HUDEP-2 (cell line): ENCODE measurements at regions not wholly inside any gene's neighbourhood (a gene's known extent, or its start where the extent isn't known, plus 50 kb on each side); places are given as distances from the start of the nearest gene placed in this dataset.
A peak's percentile ranks its signal among the peaks of the same experiment; 100 is the strongest.

ENCODE experiments used
- DNase-seq, 76 experiments: peaks; one replicate each; lab custom pipeline; 2025; ENCODE audit not compliant: unreplicated experiment in 76 of 76; lab: John Stamatoyannopoulos, UW

DNA sequence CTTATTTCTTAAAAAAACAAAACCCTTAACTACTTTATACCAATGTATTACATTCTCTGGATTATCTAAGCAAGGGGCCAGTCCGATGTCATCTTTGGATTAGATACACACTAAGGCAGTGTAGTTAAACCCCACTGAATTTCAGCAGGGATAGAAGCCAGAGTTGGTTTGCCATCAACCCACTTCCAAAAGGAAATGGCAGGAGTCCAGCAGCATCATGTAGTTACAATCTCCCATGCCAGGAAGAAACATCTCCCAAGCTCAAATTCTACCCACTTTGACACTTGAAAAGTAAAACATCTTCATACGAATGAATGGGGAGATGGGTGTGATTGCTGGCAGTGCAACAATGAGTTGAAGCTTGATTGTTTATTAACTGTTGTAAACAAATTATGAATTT, 203.5 kb upstream of the PLXNC1 start:
- DNase-seq, result no peak

DNA sequence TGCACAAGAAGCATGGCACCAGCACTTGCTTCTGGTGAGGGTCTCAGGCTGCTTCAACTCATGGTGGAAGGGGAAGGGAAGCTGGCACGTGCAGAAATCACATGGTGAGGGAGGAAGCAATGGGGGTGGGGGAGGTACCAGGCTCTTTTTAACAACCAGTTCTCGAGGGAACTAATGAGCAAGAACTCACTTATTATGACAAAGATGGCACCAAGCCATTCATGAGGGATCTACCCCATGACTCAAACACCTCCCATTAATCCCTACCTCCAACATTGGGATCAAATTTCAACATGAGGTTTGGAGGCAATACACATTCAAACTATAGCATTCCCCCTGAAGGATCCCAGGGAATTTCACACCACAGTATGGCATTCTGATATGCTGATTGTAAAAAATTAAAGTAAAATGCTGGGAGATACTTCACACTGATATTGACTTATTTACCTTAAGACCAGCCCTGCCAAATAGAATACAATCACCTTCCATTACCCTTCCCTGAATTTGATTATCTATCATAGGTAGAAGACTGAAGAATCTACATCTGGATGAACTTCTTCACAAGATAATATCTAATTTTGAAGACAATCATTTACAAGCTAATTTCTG, 201.7 kb upstream of the PLXNC1 start:
- no peak for DNase-seq

DNA sequence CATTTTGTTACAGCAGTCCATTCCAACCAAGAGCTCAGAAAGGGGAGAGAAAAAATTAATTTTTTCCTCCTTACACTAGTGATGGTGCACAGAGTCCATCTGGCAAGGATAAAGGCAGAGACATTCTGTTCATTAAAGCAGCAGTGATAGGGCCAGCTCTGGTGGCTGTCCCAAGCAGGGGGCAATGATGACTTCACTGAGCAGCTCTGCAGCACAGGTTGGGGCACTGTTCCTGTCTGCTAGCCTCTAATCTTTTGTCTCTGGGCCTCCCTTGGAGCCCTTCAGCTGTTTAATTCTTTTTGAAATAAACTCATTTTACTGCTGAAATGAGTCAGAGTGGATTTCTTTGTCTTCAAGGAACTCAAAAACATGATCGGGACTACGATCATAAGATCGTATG, 200.9 kb upstream of the PLXNC1 start:
- DNase-seq, result no peak

DNA sequence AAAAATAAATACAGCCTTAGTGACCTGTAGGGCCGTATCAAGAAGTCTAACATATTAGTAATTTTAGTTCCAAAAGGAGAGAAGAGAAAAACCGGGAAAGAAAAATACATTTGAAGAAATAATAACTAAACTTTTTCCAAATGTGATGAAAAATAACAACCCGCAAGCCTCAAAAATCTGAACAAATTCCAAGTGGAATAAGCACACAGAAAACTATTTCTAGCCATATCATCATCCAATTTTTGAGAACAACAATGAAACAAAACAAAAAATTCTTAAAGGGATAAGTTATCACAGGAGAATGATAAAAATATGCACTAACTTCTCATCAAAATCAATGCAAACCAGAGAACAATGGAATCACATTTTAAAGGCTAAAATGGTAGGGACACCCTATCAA, 198.1 kb upstream of the PLXNC1 start:
- DNase-seq, result no peak

DNA sequence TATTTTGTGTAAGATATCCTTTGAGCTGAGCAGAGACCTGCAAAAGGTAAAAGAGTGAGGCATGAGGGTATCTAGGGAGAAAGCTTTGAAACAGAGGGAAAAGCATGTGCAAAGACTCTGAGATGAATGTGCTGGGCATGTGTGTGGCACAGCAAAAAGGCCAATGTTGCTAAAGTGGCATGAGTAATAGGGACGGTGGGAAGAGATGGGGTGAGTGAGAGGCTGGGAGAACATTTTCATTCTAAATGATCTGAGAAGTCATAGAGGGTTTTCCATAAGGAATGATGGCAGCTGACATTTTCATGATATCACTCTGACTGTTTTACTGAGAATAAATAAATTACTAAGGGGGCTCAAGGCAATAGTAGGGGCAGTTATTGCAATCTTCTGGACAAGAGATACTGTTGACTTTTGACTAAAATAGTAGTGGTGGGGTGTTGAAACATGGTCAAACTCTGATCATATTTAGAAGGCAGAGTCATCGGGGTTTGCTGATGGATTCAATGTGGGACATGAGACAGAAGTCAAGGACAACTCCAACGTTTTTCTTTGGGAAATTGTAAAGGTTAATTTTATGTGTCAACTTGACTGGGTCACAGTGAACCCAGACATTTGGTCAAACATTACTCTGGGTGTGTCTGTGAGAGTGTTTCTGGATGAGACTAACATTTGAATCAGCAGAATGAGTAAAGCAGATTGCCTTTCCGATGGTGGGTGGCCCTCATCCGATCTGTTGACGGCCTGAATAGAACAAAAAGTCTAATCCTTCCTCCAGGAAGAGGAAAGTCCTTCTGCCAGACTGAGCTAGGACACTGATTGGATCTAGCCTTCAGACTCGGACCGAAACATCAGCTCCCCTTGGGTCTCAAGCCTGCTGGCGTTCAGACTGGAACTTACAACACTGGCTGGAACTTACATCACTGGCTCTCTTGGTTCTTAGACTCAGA, 193.9 kb upstream of the PLXNC1 start:
- no peak for DNase-seq

DNA sequence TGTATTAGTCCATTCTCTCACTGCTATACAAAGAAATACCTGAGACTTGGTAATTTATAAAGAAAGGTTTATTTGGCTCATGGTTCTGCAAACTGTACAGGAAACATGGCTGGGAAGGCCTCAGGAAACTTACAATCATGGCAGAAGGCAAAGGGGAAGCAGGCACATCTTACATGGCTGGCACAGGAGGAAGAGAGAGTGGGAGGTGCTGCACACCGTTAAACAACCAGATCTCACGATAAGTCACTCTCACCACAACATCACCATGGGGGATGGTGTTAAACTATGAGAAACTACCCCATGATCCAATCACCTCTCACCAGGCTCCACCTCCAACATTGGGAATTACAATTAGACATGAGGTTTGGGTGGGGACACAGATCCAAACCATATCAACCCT, 191.8 kb upstream of the PLXNC1 start:
- peak in 1 of 76 experiments; percentile 12 for DNase-seq

DNA sequence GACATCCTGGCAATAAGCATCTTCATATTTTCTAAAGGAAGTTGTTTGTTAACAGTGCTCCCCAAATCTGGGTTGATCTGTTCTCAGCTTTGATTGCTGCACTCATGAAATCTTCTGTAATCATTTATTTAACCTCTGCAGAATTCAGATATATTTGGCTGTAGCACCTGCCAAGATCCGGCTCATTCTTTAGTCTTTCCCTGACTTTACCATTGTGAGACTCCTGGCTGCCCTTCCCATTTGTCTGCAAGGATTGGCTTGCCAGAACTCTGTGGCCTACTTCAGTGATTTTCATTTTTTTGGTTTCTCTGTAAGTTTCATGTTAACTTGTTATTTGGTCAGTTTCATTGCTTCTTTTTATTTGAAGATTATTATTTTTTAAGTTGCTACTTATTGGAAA, 191.2 kb upstream of the PLXNC1 start:
- no peak for DNase-seq

DNA sequence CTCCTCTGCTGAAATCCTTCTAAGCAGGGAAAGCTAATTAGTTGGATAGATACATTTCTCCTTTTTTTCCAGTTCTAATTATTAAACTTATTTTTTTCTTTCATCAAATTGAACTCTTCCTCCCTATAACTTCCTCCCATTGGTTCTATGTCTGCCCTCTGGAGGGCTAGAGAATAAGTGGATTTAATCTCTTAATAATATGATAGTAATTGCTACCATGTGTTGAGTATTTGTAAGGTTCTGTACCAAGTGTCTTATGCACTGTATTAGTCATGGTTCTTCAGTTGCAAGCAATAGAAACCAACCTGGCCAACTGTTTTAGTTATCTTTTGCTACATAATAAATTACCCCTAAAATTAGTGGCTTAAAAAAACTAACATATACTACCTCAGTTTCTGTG, 190.5 kb upstream of the PLXNC1 start:
- DNase-seq, result no peak

DNA sequence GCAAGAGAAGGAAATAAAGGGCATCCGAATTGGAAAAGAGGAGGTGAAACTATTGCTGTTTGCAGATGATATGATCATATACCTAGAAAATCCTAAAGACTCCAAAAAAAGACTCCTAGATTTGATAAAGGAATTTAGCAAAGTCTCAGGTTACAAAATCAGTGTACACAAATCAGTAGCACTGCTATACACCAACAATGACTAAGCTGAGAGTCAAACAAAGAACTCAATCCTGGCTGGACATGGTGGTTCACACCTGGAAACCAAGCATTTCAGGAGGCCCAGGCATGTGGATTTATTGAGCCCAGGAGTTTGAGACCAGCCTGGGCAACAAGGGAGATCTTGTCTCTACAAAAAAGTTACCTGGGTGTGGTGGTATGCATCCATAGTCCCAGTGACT, 188.7 kb upstream of the PLXNC1 start:
- DNase-seq, result no peak

DNA sequence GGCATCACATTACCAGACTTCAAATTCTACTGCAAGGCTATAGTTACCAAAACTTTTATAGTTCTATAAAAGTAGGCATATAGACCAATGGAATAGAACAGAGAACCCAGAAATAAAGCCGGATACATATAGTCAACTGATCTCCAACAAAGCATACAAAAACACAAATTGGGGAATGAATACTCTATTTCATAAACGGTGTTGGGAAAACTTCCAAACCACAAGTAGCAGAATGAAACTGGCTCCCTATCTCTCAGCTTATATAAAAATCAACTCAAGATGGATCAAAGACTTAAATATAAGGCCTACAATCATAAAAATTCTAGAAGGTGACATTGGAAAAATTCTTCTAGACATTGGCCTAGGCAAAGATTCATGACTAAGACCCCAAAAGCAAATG, 187.9 kb upstream of the PLXNC1 start:
- DNase-seq, result no peak

DNA sequence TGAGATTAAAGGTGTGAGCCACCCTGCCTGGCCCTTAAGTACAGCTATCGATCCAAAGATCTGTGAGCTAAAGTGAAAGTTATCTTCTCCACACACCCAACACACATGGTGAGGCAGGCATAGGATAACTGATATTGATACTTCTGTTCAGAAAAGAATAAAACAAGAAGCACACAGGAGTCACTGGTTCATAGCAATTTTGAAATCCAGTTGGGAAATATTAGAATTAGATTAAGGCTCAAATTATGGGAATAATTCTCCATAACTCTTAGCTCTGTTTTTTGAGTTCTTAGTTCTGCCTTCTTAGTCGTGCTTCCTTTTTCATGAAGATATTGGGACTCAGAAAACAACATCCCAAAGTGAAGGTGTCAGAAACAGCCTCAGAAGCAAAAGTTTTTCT, 186.0 kb upstream of the PLXNC1 start:
- DNase-seq, result no peak

DNA sequence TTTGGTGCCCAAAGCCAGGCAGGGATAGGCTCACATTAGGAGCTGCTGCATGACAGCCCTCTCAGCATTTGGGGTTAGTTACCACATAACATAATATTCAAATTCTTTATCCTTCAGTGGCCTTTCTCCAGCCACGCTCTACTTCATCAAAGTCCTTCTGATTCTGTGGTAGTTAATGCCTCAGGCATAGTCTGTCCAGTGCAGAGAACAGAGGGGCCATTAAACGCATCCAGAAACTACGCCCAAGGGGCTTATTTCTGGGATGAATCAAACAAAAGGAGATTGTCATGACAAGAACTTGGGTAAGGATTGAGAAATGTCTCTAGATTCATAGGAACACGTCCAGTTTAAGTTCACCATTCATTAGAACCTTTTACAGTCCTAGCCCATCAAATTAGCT, 183.4 kb upstream of the PLXNC1 start:
- DNase-seq, result no peak

DNA sequence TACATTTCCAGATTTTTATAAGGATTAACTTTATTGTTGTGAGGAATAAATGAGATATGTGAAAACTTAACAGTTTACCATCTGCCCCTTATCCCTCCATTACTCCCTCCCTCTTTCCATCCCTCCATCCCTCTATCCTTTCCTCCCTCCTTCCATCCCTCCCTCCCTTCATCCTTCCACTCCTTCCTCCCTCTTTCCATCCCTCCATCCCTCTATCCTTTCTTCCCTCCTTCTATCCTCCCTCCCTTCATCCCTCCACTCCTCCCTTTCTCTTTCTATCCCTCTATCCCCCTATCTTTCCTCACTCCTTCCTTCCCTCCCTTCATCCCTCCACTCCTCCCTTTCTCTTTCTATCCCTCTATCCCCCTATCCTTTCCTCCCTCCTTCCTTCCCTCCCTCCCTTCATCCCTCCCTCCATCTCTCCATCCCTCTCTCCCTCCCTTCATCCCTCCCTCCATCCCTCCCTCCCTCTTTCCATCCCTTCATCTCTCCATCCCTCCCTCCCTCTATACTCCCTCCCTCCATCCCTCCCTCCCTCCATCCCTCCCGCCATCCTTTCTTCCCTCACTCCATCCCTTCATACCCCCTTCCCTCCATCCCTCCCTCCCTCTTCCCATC, 181.8 kb upstream of the PLXNC1 start:
- DNase-seq, result no peak

DNA sequence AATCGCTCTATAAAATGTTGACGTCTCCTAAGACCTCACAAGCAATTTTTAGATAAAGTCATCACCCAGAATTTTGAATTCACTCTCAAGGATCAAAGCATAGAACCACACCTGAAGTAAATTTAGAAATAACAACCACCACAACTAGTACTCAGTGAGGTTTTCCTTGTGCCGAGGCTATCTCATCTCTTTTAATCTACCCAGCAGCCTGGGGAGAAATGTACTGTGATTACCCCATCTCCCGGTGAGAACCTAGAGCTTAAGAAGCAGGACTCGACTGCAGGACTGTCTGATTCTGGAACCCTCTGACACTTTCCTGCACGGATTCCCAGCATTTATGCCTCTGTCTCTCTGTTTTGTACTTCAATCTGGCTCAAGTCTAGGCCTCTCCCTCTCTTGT, 180.9 kb upstream of the PLXNC1 start:
- DNase-seq, result no peak

DNA sequence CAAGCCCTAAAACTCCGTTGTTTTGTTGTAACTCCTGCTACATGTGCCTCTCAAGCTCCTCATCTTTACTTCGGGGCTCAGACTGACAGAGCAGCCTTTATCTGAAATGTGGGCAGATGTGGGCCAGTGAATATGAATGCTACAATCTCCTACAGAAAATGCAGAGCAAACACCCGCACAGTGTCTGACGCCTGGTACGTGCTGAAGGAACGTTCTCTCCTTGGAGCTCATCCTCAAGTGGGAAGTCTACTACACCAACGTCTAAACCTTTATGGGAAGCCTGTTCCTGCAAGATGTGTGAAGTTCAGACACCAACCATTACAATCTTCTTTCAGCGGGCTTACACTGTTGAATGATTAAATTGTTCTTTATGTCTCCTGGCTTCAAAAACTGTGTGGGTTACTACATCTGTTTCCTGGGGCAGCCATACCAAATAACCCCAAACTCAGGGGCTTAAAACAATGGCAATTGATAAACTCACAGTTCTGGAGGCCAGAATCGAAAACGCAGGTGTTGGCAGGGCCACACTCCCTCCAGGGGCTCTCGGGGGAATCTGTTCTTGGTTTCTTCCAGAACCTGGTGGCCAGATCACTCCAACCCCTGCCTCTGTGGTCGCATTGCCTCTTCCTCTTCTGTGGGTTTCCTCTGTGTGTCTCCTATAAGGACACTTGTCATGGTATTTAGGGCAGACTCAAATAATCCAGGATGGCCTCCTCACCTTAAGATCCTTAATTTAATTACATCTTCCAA, 179.7 kb upstream of the PLXNC1 start:
- DNase-seq, result no peak

DNA sequence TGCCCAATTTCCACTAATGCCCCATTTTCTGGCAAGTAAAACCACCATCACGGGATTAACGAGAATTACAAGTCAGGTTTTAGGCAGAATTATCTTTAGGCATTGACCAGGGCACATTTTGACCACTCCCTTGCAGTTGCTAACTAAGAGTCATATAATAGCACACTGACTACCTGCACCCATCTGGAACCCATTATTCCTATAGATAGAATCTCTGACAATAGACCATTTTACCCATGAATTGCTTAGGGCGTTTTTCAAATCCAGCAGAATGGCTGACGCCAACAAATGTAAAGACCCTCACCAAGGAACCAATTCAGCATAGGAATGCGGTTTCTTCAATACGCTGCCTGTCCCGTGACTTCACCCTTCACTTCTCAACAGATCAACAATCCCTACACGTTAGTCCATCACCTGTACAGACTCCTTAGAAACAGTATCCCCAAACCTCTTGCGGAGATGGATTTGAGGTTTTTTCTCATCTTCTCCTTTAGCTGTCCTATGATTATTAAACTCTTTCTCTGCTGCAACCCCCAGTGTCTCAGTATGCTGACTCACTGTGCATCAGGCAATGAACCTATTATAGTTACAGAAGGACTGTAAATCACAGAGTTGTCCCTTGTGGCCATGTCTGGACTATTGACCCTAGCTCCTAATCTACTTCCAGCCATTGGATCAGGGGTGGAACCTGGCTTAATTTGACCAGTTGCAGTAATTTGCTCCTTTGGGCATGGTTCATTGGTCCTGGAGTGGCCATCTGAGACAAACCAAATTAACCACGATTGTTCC, 177.3 kb upstream of the PLXNC1 start:
- DNase-seq, result peak in 1 of 76 experiments; percentile 1

DNA sequence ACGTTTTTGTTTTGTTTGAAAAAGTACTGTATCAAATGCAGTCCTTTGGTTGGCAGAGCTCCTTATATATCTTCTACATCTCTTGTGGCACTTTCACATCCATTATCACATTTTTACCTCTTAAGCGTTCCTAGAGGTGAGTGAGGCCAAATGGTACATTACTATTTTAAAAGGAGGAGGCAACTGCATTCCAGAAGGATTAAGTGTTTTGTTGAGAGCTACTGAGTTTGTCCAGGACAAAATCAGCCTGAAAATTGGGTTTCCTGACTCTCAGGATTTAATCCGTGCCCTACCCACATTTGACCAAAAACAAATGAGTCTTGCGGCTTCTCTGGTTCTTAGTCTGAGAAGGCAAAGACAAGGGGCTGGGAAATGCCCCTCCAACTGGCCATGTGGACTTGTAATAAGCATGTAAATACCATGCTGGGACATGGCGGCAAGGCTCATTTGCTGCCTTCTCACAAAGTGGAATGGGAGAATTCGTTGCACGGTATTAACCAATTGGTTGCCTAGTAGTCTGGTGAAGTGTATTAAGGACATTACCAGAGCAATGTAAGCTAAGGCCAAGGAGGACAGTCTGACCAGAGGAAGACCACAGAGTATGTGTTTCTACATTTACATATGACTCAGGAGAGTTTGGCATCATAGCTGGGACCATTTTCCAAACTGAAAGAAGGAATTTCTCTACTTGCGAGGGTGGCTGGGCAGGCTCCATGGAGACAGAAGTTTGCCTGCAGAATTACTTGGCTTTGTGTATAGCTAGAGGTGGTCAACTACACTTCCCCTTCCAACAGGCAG, 175.8 kb upstream of the PLXNC1 start:
- no peak for DNase-seq

DNA sequence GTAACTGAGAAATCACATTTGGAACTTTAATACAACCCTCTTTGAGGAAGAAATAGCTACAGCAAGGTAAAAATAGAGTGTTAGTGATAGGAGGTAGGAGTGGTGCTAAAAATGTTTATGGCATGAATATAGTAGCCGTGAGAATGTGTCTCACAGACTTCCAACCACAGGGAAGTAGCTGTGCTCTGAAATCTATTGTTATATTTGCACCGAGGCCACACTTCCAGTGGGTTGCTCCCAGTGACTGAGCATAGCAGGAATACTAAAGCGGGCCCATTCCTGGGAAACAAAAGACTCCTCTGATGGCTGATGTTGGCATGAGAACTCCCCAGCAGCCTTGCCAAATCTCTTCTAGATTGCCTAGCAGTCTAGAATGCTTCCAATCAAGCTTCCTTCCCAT, 174.1 kb upstream of the PLXNC1 start:
- no peak for DNase-seq

DNA sequence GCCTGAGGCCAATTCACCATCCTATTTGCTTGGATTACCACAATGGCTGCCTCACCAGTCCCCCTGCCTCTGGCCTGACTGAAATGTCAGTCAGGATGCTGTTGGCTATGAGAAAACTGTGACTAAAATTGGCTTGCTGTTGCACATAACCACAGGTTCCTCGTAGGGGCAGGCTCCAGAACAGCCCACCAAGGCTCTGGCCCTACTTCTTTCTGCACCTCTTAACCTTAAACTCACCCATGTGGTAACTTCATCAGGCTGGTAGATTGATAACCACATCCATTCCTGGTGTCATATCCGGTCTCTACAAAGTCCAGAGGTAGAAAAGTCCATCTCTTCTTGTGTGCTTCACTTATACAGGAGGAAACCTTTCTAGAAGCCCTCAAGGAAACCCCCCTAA, 172.4 kb upstream of the PLXNC1 start:
- DNase-seq, result no peak

DNA sequence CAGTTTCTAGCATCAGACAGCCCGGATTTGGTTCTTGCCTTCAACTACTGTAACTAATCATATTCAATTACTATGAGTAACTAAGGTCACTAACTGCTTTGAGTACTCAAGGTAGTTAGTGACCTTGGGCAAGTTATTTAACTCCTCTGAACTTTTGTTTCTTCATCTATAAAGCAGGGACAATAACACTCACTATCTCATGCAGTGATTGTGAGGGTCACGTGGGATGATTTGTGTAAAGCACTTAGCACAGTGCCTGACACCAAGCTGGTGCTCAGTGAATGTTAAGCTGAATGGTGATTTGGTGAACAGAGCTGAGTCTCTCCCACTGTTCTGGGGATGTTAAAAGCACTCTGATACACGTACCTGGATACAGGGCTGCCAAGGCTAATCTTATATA, 171.3 kb upstream of the PLXNC1 start:
- no peak for DNase-seq
